Pons (tissue), 1 donor: ENCODE measurements at regions not wholly inside any gene's neighbourhood (a gene's known extent, or its start where the extent isn't known, plus 50 kb on each side); places are given as distances from the start of the nearest gene placed in this dataset.
"Not testable (repeated sequence)": the region's sequence is repeated elsewhere in the genome, so short reads cannot be mapped to it uniquely, and the experiment has no call there.

Experiments used
- DNase-seq: peaks from one replicate; pipeline ENCODE4 v3.0.0-alpha.2; 2016; ENCODE audit warnings: low spot score

DNA sequence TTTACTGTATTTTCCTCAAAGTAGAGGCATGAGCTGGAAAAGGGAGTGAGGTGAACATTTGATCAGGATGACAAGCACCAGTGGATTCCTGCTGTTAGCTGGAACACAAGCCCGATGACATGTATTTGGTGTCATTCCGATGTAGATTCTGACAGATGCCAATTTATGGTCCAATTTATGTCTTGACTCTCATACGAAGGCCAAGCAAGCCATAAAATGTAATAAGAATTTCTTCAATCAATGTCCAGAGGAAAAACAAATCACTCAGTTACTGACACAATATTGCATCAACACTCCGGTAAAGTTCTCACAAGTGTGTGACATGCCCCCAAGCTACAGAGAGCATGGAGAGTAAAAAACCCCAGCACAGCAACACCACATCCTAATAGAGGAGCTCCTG lies 138.3 kb upstream of the ZNF521 start:
- no peak for DNase-seq

DNA sequence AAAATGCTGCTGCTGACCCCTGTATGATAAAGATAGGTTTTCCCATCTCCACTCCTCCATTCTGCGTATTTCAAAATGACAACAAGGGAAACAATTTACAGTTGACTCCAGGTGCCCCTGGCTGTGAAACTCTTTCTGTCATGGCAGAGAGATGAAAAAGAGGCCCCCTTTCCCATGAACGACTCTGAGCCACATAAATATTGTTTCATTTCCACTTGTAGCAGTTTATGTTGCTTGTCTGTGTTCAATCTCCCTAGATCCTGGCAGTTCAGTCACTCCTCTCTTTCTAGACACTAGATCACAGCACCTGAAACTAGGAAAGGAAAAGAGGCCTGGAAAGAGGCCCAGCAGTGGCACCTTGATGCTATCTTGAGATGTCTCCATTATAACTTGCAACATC lies 121.0 kb upstream of the ZNF521 start:
- no peak for DNase-seq

DNA sequence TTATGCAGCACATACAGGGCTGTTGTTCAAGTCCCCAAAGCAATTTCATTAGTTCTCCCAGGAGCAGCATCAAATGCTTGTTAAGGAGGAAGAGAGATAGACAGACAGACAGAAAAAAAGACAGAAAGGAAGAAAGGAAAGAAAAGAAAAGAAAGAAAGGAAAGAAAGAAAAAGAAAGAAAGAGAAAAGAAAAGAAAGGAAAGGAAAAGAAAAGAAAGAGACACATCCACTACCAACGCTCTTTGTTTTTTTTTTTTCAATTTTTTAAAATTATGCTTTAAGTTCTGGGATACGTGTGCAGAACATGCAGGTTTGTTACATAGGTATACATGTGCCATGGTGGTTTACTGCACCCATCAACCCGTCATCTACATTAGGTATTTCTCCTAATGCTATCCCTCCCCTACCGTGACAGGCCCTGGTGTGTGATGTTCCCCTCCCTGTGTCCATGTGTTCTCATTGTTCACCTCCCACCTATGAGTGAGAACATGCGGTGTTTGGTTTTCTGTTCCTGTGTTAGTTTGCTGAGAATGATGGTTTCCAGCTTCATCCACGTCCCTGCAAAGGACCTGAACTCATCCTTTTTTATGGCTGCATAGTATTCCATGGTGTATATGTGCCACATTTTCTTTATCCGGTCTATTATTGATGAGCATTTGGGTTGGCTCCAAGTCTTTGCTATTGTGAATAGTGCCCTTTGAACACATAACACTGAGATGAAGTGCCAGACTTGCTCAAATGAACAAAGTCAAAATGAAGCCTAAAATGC lies 119.0 kb upstream of the ZNF521 start:
- not testable (repeated sequence) for DNase-seq

DNA sequence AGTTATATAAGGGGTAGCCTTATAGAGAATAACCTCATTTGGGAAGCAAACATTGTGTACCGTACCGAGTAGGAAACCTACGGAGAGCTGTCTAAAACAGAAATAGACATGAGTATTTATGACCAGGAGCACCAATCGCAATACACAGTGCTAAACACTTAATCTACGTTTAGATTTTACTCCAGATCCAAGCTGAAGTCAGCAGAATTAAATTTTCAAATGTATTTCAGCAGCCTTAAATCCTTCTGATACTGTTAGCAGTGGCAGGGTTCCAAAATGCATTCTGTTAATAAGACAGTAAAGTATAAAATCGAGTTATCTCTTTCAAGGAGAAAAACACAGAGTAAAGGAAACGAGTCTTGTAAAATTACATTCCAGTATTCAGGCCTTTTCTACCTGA lies 118.1 kb upstream of the ZNF521 start:
- no peak for DNase-seq

DNA sequence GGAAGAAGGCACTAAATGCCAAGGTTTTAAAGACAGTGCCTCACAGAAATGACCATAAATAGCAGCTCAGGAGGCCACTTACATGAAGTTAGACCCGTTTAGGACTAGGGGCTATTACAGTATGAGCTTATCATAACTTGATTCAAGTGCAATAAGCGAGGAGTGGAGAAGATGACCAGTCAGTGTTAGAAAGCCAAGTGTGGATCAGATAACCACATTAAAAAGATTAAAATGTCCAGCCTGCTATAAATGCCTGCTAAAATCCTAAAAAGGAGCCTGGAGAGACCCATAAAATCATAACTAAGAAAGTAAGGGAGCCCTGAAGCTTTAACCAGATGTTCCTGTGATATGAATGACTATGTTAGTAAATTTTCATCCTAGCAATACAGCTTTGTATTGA lies 117.5 kb upstream of the ZNF521 start:
- no peak for DNase-seq

DNA sequence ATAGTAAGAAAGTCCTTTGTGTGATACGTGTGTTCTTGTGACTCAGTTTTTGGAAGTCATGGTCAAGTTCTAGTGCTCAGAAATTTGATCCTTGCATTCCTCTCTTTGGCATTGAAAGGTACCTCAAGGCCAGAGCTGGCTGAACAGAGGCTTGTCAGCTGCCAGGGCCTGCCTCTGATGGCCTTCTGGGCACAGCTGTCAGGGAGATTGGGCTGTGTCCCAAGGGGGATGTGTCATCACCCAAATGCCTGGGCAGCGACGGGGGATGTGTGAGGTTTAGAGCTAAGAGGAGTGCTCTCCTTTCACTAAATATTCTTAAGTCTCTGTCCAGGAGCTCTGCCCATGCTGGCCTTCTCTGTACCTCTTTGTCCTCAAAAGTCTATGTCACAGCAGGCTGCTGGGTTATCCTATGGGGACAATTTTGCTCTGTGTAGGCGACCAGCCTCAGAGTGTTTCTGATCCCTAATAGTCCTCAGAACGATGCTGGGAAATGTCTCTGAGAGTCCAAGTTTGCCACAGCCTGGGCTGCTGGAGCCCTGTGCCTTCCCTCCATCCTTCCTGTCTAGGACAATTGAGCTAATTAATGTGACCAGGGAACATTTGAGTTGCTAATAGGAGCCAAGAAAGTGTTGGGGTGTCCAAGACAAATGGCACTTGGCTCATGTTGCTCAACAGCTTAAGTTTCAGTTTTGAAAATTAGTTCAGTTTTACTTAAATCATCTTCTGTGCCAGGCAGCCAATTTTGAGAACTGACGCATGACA lies 115.4 kb upstream of the ZNF521 start:
- peak; percentile 16 for DNase-seq

DNA sequence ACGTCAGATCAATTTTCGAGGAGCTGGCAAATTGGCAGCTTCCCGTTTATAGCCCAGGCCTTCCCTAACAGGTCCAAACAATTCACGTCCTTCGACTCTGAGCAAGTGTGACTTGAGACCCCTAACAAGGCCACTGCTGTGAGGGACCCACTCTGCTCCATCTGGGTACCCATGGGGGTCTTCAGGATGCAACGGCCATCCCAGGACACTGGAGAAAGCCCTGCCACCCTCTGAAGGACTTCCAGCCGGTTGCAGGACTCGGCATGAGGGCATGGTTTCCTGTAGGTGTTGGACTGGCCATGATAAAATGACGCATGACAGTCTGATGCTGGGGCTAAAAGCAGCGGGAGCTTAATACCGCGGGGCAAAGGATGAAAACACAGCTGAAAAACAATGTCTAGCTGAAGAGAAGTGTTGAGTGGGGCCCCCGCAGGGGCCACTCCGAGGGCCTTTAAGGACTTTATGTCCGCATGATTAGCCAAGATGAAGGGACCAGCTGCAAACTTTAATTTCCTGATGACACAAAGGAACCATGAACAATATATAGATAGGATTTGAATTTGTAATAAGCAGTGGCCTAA lies 113.3 kb upstream of the ZNF521 start:
- DNase-seq, result no peak

DNA sequence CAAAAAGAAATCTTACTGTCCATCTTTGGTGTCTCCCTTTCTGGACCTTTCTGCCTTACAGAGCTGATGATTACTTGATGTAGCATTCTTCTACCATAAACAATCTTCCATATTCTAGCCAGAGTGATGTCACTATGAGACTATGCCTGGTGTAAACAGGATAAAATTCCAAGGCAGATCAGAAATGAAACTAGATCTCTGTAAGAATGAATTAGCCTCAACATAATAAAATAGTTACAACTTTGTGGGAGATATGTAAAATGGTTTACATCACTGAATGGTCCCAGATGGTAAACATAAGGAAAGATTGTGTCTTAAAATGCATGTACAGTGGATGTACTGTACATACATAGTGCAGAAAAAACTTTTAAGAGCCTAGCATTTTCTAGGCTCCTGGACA lies 112.3 kb upstream of the ZNF521 start:
- no peak for DNase-seq

DNA sequence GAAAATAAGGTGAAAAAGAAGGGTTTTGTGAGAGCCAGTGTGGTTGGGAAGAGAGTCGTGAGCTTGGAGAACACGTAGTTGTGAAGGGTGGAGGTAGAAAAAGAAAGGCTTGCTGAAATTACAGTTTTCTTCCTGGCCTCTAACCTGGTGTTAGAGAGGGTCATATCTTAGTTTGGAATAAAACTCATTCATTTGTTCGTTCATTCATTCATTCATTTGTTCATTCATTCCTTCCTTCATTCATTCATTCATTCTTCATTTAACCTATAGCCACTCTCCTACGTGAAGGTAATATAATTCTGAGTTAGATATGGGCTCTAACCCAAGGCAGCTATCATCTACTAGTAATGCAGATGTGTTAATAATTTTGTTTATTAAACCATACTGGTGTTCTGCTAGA lies 111.8 kb upstream of the ZNF521 start:
- no peak for DNase-seq

DNA sequence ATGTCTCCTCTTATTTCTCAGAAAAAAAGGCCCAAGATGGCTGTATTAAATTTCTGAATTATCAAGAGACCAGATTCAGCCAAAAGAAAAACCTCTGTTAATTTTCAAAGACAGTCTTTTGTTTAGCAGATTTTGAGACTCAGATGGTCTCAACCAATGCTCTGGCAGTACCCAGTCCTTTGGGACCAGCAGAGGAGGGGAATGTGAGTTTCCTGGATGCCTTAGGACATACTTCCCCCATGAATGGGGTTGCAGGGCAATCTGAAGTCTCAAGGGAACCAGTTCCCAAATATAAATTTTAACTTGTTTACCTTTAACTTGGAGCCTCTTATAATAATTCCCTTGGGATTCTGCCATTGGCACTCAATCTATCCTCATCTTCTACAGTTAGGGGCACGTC lies 107.8 kb upstream of the ZNF521 start:
- no peak for DNase-seq

DNA sequence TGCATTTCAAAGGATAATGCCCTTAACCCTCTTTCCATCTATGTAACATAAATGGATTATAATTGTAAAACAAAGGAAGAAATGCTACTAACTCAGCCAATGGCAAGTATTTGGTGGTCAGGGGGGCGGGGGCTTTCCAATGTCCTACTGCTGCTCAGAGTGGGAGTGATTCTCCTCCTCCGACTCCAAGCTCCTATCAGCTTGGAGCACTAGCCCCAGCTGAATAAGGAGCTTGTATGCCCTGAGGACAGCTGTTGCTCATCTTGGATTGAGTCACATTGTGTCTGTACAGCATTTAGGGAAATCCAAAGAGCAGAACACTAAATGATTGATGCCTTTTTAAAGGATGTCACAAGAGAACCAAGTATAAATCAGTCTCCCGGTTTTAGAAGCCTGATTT lies 105.6 kb upstream of the ZNF521 start:
- no peak for DNase-seq

DNA sequence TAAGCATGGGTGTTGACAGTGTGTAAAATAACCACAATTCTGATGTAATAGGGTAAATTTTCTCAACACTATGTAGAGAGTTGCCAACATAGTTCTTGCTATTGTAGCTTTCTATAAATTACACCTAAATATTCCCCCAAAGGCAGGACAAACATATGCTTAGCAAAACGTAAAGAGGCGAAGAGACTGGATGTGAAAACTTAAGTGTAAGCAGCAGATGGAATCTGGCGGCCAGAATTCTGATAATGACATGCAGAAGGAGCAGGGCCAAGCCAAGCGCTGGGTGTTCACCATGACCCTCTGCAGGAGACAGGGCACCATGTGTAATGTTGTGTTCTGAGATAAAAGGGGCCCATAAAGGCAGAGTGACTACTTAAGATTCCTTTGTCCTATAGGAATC lies 105.2 kb upstream of the ZNF521 start:
- no peak for DNase-seq

DNA sequence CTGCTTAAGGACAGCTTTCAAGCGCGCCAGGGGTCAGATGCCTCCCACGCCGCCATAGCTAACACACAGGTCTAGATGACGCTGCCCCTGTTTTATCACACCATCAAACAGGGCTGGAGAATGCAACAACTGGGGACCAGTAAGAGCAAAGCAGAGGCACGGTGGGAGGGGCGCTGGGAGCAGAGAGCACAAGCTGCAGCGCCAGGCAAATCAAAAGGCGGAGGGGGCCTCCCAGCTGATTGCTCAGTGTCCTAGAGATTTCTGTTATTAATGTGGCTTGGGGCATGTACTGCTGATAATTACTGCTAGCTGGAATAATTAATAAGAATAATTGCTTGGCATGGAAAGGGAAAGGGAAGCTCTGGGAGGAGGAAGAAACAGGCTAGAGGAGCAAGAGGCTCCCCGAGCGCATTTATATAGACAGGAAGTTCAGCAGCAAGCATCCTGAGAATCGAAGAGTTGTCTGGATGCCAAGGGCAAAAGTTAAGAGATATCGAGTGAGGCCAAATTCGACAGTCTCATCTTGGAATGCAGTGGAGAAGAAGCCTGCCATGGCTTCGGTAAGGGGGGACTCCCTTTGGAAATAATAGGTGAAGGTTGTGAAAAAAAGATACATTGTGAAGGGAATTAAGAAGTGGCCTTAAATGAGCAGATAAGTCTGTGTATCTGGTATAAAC lies 104.5 kb upstream of the ZNF521 start:
- no peak for DNase-seq

DNA sequence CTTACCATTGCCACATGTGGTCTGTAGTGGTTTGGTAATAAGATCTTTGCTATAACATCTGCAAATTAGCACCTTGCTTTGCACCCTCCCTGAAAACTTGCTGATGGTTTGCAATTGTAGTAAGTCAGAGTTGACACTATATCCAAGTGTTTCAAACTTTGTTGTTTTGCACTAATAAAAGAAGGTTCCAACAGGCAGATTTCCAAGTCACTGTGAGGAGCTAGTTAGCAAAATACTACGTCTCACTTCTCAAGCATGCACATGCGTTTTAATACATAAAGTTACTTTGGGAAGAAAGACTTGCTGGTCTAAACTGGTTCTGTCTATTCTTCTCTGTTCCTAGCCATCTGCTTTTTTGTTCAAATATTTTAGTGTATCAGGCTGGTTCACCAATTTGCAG lies 103.7 kb upstream of the ZNF521 start:
- DNase-seq, result no peak

DNA sequence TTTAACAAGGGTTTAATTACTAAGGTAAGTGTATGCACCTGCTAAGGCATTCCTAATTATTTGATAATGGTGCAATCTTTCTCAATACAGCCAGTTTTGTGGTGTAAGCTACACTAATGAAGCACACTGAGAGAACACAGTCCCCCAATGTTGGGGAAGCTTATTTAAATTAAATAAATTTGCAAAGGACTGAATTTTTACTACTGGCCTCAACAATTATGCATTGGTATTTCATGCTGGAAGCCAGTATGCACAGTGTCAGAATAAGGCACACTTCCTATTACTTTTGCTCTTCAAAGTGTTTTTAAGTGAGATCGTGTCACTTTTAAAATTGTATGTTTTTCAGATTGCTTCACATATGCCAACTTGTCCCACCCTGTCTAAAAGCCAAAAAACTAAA lies 103.2 kb upstream of the ZNF521 start:
- no peak for DNase-seq

DNA sequence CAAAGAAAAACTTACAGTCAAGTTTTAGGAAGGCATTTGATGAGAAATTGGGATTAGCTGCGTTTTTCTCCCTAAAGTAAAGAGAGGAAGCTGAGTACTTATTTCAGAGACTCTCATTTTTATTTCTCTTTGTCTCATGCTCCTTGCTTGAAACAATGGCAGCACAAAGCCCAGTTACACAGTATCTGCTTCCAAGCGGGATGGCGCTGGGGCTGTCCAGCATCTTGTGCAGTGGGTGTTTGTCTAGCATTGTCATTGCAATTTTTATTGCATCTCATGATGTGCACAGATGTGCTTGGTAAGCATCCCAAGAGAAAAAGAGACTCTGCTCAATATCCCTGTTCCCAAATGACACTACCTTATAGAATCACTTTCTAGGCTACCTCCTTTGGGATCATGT lies 102.8 kb upstream of the ZNF521 start:
- no peak for DNase-seq

DNA sequence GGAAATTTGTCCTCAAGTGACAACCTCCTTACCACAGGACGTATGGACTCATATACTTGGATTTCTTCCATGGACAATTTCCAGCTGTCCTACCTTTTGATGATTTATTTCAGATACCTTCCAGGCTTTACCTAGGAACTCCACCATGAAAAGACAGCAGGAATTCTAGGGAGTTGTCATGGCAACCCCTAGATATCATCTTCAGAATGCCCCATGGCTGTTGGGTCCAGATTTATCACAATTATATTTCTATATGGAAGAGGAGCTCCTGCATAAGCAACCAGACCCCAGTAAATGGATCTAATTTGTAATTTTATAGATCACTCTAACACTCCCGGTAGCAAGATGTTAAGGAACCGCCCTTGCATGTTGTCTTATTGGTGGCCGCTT lies 102.3 kb upstream of the ZNF521 start:
- no peak for DNase-seq

DNA sequence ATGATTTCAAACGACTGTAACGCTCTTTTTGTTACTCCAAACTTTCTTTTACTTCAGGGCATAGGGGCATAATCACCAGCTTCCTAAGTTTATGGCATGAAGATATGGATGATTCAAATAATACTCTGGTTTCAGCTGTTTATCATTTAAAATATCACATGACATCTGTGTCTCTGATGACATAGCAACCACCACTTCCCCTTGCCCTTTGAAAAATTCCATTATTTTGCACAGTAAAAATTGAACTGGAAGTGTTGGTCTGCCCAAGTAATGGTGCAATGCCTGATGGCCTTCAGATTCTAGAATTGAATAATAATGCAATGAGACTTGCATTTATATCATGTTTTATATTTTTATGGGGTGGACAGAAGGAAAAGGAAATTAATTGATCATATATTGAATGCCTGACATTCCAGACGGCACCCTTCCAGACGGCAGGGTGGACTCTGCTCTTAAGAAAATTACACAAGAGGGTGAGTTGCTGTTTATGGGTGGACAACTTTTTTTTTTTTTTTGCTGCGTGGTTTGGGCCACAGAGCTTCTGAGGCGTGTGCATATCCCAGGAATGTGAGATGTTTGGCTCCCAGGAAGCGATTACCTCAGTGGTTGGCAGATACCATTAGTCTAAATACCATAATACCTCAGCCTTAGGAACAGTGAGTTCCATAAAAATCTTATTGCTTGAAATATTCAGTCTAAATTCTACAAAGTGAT lies 101.7 kb upstream of the ZNF521 start:
- DNase-seq, result no peak

DNA sequence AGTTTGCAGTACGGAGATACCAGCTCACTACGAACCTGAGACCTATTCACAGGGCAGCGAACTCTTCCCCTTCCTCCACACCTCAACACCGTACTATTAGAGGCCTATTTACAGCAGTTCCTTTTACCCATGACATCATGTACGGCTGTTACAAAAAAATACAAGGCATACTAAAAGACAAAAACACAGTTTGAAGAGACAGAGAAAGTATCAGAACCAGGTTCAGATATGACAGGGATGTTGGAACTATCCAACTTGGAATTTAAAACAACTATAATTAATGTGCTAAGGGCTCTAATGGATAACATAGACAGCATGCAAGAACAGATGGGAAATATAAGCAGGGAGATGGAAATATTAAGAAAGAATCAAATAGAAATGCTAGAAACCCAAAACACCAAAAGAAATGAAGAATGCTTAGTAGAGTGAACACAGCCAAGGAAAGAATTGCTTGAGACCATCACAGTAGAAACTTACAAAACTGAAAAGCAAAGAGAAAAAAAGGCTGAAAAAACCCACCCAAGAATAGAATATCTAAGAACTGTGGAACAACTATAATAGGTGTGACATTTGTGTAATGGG lies 99.2 kb upstream of the ZNF521 start:
- no peak for DNase-seq

DNA sequence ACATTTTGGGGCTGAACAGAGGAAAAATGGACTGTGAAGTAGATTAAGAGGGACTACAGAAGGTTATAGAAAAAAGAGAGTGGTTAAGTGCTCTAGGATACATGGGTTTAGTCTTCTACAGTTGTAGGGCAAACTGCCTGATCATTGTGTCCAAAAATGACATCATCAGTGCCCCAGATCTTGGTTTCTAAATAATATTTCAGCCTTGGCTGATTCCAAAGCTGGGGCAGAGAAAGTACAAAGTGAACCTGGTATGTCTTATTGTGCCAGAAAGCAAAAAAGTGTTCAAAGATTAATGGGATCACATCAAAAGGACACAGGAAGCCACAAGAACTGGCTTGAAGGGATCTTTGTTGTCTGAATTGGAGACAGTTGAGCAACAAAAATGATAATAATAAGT lies 97.1 kb upstream of the ZNF521 start:
- peak; percentile 6 for DNase-seq

DNA sequence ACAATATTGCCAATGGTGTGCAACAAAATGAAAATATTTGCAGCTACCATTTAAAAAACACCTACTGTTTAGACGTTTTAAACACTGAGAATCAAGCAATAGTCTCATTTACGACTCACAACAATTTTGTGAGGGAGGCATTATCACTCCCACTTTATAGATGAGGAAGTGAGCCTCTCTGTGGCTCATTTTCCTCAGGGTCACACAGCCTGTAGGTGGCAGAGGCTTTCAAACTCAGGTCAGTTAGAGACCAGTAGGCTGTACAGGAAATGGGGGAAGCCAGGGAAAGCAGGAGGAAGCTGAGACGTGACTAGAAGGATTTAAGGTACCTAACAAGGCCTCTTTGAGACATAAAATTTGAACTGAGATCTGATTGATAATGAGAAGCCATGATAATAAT lies 95.0 kb upstream of the ZNF521 start:
- DNase-seq, result no peak

DNA sequence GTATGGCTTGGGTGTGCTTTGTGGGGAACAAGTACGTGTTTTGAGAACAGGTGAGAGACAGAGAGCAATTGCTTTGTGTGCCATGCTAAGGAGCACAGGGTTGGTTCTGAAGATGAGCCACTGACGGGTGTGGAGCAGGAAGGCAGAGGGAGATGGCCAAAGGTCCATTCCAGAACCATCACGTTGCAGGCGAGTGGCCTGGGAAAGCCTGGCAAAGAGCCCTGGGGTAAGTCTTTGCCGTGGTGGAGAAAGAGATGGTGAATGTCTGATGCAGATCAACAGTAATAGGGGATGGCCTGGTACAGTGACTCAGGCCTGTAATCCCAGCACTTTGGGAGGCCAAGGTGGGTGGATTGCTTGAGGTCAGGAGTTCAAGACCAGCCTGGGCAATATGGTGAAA lies 93.5 kb upstream of the ZNF521 start:
- DNase-seq, result no peak
